ENCODE measurements at regions not wholly inside any gene's neighbourhood (a gene's known extent, or its start where the extent isn't known, plus 50 kb on each side); places are given as distances from the start of the nearest gene placed in this dataset.

DNA sequence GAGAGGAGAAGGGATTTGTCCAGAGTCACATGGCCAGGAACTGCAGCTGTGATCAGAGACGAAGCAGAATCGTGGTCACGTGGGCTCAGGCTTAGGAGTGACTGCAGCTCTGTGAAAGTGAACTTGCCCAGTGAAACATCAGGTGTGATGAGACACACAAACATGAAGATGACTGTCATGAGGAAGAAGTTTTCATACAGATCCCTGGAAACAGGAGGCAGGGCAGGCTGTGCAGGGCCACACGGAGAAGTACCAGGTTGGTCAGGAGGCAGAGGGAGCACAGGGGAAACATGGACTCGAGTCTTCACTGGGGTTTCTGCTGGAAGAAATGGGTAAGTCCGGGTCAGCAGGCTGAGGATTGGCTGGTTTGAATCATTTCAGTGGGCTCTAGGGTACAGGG is 64.1 kb downstream of the BARX1 start:
- TF ChIP-seq, protein P1, sequence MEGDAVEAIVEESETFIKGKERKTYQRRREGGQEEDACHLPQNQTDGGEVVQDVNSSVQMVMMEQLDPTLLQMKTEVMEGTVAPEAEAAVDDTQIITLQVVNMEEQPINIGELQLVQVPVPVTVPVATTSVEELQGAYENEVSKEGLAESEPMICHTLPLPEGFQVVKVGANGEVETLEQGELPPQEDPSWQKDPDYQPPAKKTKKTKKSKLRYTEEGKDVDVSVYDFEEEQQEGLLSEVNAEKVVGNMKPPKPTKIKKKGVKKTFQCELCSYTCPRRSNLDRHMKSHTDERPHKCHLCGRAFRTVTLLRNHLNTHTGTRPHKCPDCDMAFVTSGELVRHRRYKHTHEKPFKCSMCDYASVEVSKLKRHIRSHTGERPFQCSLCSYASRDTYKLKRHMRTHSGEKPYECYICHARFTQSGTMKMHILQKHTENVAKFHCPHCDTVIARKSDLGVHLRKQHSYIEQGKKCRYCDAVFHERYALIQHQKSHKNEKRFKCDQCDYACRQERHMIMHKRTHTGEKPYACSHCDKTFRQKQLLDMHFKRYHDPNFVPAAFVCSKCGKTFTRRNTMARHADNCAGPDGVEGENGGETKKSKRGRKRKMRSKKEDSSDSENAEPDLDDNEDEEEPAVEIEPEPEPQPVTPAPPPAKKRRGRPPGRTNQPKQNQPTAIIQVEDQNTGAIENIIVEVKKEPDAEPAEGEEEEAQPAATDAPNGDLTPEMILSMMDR (IDR thresholded peaks at IDR 0.05; ENCODE audit: borderline replicate concordance, extremely low read depth, low read length, poor library complexity, severe bottlenecking) = no peak
- TF ChIP-seq EZH2 (IDR thresholded peaks at IDR 0.05; ENCODE audit: borderline replicate concordance, low read depth, low read length, severe bottlenecking) = no peak

All from DND-41 (cell line).